Mesodermal cell (in vitro differentiated cells): ENCODE measurements at regions not wholly inside any gene's neighbourhood (a gene's known extent, or its start where the extent isn't known, plus 50 kb on each side); places are given as distances from the start of the nearest gene placed in this dataset.
A peak's percentile ranks its signal among the peaks of the same experiment; 100 is the strongest.

Source experiments
- H3K27ac ChIP-seq: 2 replicates; pipeline ENCODE4 v1.7.0; 2013; ENCODE audit warnings: mild to moderate bottlenecking, low read depth, low read length, moderate library complexity; ENCODE audit not compliant: severe bottlenecking
- H3K36me3 ChIP-seq: 2 replicates; pipeline ENCODE4 v1.7.1; 2013; ENCODE audit warnings: mild to moderate bottlenecking, low read length, moderate library complexity; ENCODE audit not compliant: control insufficient read depth, insufficient read depth
- H3K4me1 ChIP-seq: one replicate; pipeline ENCODE4 v1.7.1; 2013; ENCODE audit warnings: mild to moderate bottlenecking, low read length; ENCODE audit not compliant: insufficient read depth, control insufficient read depth, poor library complexity, severe bottlenecking
- H3K4me3 ChIP-seq: 2 replicates; pipeline ENCODE4 v1.7.0; 2013; ENCODE audit warnings: low read length, control low read depth, mild to moderate bottlenecking; ENCODE audit not compliant: insufficient read depth, poor library complexity, severe bottlenecking; ENCODE audit errors: extremely low read depth
- H3K9me3 ChIP-seq: 2 replicates; pipeline ENCODE4 v1.7.1; 2013; ENCODE audit warnings: mild to moderate bottlenecking, low read length, moderate library complexity; ENCODE audit not compliant: control insufficient read depth
- WGBS, 2 experiments: methylation state at CpG; one replicate each; pipeline ENCODE4 v1.1.5; 2013; ENCODE audit warnings: missing lambda C conversion rate in 2 of 2; ENCODE audit not compliant: insufficient coverage in 2 of 2; 5-methylcytosine and 5-hydroxymethylcytosine counted together

DNA sequence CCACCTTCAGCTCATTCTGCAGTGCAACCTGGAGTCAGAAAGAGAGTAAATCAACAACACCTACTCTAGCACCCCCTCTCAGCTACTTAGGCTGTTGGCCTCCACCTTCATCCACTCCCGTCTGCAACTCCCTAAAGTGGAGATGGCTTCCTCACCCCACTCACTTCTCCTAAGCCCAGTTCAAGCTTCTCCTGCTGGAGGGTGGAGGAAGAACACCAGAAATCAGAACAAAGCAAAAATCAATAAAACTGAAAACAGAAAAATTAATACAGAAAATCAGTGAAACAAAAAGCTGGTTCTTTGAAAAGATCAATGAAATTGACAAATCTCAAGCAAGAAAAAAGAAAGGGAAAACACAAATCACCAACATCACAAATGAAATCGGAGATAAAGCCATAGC, 191.7 kb downstream of the ANAPC1 start:
- H3K4me3 ChIP-seq, result no peak overlapping the region
- no peaks in the 10 kb centered on the region for H3K36me3 ChIP-seq
- H3K9me3 ChIP-seq, result peaks cover 8% of the 10 kb centered on the region
- no peaks in the 10 kb centered on the region for H3K4me1 ChIP-seq
- no peak overlapping the region for H3K27ac ChIP-seq
- no CpG with 5 or more reads among the region's 2 CpGs for WGBS, 2 experiments

DNA sequence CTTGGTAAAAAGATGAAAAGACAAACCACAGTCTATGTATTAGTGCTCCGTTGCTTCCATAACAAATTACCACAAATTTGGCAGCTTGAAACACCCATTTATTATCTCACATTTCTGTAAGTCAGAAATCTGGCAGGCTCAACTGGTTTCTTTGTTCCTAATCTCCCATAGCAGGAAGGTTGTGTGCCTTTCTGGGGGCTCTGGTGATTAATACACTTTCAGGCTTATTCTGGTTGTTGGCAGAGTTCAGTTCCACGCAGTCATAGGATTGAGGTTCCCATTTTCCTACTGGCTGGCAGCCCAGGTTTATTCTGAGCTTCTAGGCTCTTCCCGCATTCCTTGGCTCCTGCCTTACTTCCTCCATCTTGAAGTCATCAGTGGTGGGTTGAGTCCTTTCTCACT, 189.3 kb downstream of the ANAPC1 start:
- H3K4me1 ChIP-seq, result peaks cover 8% of the 10 kb centered on the region
- no peaks in the 10 kb centered on the region for H3K36me3 ChIP-seq
- no peak overlapping the region for H3K4me3 ChIP-seq
- WGBS, 2 experiments, result 94 to 96% methylated on average over 1 to 2 of the region's 3 CpGs
- H3K27ac ChIP-seq, result no peak overlapping the region
- H3K9me3 ChIP-seq, result peaks cover 8% of the 10 kb centered on the region

DNA sequence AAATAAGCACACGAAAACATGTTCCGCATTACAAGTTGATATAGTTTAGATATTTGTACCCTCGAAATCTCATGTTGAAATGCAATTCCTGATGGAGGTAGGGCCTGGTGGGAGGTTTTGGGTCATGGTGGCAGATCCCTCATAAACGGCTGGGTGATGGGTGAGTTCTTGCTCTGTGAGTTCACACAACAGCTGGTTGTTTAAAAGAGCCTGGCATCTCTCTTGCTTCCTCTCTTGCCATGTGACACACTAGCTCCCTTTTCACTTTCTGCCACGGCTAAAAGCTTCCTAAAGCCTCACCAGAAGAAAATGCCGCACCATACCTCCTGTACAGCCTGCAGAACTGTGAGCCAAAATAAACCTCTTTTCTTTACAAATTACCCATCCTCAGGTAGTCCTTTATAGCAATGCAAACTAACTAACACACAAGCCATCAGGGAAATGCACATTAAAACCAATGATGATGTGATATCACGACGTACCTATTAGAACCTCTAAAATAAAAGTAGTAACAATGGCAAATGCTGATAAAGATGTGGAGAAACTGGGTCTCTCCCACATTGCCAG, 188.5 kb downstream of the ANAPC1 start:
- Histone ChIP-seq H3K4me1 (peaks cover 8% of the 10 kb centered on the region), H3K27ac (no peak overlapping the region), H3K36me3 (no peaks in the 10 kb centered on the region), H3K4me3 (no peak overlapping the region), H3K9me3 (peaks cover 8% of the 10 kb centered on the region)
- 92 to 100% methylated on average over 4 to 6 of the region's 8 CpGs for WGBS, 2 experiments

DNA sequence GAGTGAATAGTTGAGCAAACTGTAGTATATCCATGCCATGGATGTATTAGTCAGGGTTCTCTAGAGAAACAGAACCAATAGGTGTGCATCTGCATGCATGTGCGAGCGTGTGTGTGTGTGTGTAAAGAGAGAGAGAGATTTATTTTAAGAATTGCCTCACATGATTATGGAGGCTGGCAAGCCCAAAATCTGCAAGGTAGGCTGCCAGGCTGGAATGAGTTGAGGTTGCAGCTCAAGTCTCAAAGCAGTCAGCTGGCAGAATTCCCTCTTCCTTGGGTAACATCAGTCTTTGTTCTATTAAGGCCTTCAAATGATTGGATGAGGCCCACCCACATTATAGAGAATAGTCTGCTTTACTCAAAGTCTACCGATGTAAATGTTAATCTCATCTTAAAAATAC, 187.8 kb downstream of the ANAPC1 start:
- Histone ChIP-seq H3K4me1 (peaks cover 8% of the 10 kb centered on the region), H3K27ac (no peak overlapping the region), H3K9me3 (peaks cover 8% of the 10 kb centered on the region), H3K36me3 (no peaks in the 10 kb centered on the region), H3K4me3 (no peak overlapping the region)
- WGBS, 2 experiments, result 86 to 88% methylated on average over 2 to 3 of the region's 3 CpGs

DNA sequence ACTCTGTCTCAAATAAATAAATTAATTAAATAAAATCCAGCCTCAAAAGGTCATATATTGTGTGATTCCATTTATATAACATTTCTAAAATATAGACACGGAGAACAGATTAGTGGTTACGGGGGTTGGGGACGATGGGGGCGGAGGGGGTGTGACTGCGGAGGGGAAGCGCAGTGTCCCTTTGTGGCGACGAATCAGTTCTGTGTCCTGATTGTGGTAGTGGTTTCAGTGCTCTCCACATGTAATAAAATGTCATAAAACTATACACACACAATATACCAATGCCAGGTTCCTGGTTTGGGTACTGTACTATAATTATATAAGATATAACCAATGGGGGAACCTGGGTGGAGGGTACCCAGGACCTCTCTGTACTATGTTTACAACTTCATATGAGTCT, 186.4 kb downstream of the ANAPC1 start:
- Histone ChIP-seq H3K27ac (no peak overlapping the region), H3K9me3 (peaks cover 8% of the 10 kb centered on the region), H3K4me1 (peaks cover 14% of the 10 kb centered on the region), H3K36me3 (no peaks in the 10 kb centered on the region), H3K4me3 (no peak overlapping the region)
- WGBS, 2 experiments, result no CpG with 5 or more reads among the region's 8 CpGs

DNA sequence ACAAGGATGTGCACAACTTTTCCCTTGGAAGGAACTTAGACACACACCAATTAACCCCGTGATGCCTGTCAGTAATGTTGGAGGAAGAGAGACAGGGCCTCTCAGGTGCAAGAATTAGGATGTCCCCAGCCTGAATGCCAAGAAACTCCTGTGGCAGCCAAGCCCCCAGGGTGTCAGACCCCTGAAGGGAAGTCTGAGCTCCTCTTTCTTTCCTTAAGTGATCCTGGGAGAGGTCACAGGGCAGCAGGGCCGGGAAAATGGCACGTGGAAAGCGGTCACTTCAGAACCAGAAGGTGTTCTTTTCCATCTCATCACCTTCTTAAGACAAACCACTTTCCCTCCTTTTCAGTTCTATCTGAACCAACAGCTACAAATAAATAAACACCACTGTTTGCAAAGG, 185.9 kb downstream of the ANAPC1 start:
- H3K9me3 ChIP-seq, result peaks cover 8% of the 10 kb centered on the region
- WGBS, 2 experiments, result 60% methylated on average over 1 of the region's 4 CpGs
- no peak overlapping the region for H3K27ac ChIP-seq
- peaks cover 14% of the 10 kb centered on the region for H3K4me1 ChIP-seq
- H3K4me3 ChIP-seq, result no peak overlapping the region
- no peaks in the 10 kb centered on the region for H3K36me3 ChIP-seq

DNA sequence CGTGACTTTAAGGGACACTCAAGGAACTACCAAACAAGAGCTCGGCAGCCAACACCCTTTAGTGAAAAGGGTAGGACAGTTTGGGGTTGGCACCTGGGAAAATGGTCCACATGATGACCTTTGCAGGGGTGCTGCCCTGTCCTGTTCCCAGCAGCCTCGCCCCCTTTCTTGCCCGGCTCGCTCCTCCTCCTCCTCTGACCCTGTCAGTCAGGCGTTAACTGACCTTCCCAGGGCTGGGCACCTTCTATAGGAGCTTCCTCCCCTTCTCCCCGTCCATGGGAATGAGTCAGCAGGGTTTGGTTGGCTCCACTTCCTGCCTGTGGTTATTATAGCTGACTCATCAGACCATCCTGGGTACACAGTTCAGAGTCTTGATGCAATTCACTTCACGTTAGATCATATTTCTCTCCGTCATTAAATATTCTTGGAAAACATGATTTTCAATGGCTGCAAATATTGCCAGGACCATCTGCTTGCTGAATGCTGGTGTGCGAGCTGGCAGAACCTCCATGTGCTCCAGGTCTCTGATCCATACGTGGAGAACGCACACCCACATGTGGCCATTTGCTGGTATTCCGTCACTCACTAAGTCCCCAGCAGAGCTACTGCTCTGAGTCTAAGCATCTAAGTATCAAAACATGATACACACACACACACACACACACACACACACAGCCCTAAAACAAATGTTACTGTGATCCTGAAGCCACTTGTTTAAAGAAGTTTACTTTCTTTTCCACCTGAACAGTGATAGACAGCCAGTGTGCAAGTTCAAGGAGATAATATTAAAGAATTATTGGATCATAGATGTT, 185.0 kb downstream of the ANAPC1 start:
- Histone ChIP-seq H3K36me3 (no peaks in the 10 kb centered on the region), H3K4me3 (no peak overlapping the region), H3K4me1 (peaks cover 14% of the 10 kb centered on the region), H3K9me3 (peaks cover 8% of the 10 kb centered on the region), H3K27ac (peak overlapping the region; percentile 64)
- 57 to 64% methylated on average over 10 to 11 of the region's 13 CpGs for WGBS, 2 experiments

DNA sequence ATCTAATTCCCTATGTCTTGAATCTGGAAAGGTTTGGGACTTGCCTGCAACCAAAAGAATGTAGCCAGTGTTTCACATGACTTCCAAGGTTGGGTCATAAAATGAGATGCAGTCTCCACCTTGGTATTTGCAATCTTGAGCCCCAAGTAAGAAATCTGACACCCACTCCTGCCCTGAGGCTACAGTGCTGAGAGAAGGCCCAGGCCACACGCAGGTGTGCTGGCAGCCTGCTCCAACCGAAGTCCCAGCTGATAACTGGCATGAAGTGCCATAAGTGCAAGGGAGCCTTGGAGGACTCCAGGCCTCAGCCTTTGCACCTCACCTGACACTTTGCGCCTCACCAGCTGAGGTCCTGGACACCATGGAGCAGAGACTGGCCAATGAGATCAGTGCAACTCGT, 182.7 kb downstream of the ANAPC1 start:
- WGBS, 2 experiments, result 88 to 100% methylated on average over 2 to 4 of the region's 4 CpGs
- peaks cover 2% of the 10 kb centered on the region for H3K9me3 ChIP-seq
- no peak overlapping the region for H3K27ac ChIP-seq
- no peaks in the 10 kb centered on the region for H3K36me3 ChIP-seq
- no peak overlapping the region for H3K4me3 ChIP-seq
- peaks cover 31% of the 10 kb centered on the region for H3K4me1 ChIP-seq

DNA sequence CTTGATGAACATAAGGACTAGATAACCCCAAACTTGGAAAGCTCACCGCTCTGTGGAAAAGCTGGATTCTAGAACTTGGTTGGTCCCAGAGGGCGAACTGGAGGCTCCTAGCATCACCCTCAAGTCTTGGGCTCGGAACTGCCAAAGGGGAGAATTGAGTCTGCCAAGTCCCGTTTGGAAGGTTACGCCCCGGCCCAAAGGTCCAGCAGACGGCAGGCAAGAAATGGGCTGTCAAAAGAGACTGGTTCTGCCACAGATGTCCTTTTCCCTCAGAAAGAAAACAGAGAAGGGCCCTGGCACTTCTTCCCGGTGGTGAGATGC, 182.2 kb downstream of the ANAPC1 start:
- Histone ChIP-seq H3K36me3 (no peaks in the 10 kb centered on the region), H3K9me3 (no peaks in the 10 kb centered on the region), H3K4me3 (no peak overlapping the region), H3K4me1 (peaks cover 31% of the 10 kb centered on the region), H3K27ac (peak overlapping the region; percentile 79)
- WGBS, 2 experiments, result 87 to 96% methylated on average over 2 to 8 of the region's 8 CpGs

DNA sequence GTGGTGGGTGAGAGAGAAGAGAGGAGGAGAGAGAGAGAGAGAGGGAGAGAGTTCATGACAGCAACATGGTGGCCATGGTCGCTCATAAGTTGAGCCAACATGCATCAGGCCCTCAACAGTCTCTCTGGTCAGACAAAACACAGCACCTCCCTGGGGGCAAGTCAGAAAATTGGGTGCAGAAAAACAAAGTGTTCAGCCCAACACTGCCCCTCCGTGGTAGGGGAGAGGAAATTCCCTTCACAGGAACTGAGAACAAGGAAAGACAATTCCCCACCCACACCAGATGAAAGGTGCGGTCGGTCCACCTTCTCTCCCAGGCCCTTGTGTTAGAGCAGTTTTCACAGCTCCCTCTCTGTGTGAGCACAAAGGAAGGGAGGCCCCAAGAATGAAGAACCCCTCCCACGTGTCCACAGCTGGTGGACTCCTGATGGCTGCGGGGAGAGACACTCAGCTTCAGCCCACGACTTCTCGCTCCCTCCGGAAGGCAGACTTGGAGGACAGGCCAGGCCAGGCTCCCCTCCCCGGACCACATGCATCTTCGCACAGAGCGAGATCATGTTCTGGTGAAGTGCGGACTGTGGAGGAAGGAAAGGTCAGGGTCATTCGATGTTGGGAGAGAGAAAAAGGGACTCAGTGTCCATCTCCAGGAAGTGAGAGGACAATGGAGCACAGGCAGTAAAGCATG, 181.7 kb downstream of the ANAPC1 start:
- peaks cover 31% of the 10 kb centered on the region for H3K4me1 ChIP-seq
- WGBS, 2 experiments, result 65 to 76% methylated on average over 11 to 12 of the region's 14 CpGs
- H3K27ac ChIP-seq, result peak overlapping the region; percentile 79
- no peaks in the 10 kb centered on the region for H3K9me3 ChIP-seq
- no peak overlapping the region for H3K4me3 ChIP-seq
- no peaks in the 10 kb centered on the region for H3K36me3 ChIP-seq

DNA sequence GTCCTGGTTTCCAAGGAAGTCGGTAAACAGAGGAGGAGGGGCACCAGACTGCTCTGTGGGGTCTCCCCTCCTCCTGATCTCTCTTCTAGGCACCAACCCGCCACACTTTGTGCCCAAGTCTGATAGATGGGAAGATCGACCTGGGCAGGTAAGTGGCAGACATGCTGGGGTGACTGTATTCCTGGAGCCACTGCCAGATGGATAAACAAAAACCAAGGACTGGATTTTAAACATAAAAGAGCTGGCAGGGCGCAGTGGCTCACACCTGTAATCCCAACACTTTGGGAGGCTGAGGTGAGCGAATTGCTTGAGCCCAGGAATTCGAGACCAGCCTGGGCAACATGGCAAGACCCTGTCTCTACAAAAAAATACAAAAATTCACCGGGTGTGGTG, 181.2 kb downstream of the ANAPC1 start:
- 70 to 82% methylated on average over 3 to 5 of the region's 7 CpGs for WGBS, 2 experiments
- H3K4me3 ChIP-seq, result no peak overlapping the region
- no peaks in the 10 kb centered on the region for H3K9me3 ChIP-seq
- H3K36me3 ChIP-seq, result no peaks in the 10 kb centered on the region
- H3K27ac ChIP-seq, result no peak overlapping the region
- H3K4me1 ChIP-seq, result peaks cover 31% of the 10 kb centered on the region
